ENCODE measurements at regions not wholly inside any gene's neighbourhood (a gene's known extent, or its start where the extent isn't known, plus 50 kb on each side); places are given as distances from the start of the nearest gene placed in this dataset.

DNA sequence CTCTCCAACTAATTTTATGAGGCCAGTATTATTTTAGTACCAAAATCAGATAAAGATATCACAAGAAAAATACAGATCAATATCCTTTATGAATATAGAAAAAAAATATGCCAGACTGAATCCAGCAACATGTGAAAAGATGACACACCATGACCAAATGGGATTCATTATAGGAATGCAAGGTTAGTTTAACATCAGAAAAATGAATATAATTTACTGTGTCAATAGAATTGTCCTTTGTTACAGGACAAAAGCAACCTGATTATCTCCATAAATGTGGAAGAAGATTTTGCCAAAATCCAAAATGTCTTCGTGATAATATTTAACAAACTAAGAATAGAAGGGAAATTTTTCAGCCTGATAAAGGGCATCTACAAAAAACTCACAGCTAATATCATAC is 66.4 kb upstream of the DAB2 start:
- no peak for TF ChIP-seq POU2F2 (IDR thresholded peaks at IDR 0.05; ENCODE audit: low read depth, low read length)
- no peak for TF ChIP-seq TAF1 (IDR thresholded peaks at IDR 0.05; ENCODE audit: low read depth, low read length)
- TF ChIP-seq PAX5 (IDR thresholded peaks at IDR 0.05; ENCODE audit: insufficient read depth, low read length, severe bottlenecking), result no peak
- no peak for TF ChIP-seq POLR2AphosphoS5 (IDR thresholded peaks at IDR 0.05; ENCODE audit: low read depth, low read length)
- no peak for TF ChIP-seq POLR2A (IDR thresholded peaks at IDR 0.05; ENCODE audit: low read depth, low read length)
- TF ChIP-seq SPI1 (IDR thresholded peaks at IDR 0.05; ENCODE audit: low read depth, low read length), result no peak
- DNase-seq (ENCODE audit: insufficient read length, low spot score), result no peak
- no peak for FAIRE-seq

DNA sequence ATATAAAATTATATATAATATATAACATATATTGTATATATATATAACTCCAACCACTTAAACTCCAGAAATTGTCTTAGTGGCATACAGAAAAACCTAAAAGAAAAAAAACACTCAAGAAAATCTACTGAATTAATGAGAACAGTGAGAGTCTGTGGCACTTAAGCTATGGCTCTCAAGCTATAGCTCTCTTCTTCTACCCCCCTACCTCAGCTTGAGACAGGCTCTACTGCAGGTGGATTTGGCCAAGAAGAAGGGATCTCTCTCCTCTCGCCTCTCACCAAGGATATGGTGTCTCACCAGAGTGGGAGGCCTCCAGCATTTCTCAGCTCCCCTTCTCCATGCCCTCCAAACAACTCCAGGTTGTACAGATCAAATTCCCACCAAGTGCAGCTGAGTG is 64.5 kb upstream of the DAB2 start:
- DNase-seq (ENCODE audit: insufficient read length, low spot score) (no peak), FAIRE-seq (no peak)
- TF ChIP-seq POLR2A (IDR thresholded peaks at IDR 0.05; ENCODE audit: low read depth, low read length) (no peak), POU2F2 (IDR thresholded peaks at IDR 0.05; ENCODE audit: low read depth, low read length) (no peak), TAF1 (IDR thresholded peaks at IDR 0.05; ENCODE audit: low read depth, low read length) (no peak), POLR2AphosphoS5 (IDR thresholded peaks at IDR 0.05; ENCODE audit: low read depth, low read length) (no peak), SPI1 (IDR thresholded peaks at IDR 0.05; ENCODE audit: low read depth, low read length) (no peak), PAX5 (IDR thresholded peaks at IDR 0.05; ENCODE audit: insufficient read depth, low read length, severe bottlenecking) (no peak)

DNA sequence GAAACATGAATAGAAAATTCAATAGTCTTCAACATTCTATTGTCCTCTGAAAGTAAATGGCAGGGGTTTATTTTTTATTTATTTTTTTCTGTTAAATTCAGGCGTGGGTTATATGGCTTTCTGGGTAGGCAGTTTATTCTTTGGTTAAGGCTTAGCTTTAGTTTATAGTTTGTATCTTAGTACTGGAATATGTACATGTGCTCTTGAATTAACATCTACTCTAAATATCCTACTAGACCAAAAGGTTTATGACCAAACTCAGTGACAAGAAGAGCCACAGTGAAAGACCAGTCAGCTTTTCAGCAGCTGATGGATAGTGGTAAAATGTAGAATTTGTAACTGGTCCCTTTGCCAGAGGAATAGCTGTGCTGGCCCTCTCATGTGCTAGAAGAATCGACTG is 62.0 kb upstream of the DAB2 start:
- no peak for DNase-seq (ENCODE audit: insufficient read length, low spot score)
- FAIRE-seq, result no peak
- TF ChIP-seq PAX5 (IDR thresholded peaks at IDR 0.05; ENCODE audit: insufficient read depth, low read length, severe bottlenecking), result no peak
- TF ChIP-seq TAF1 (IDR thresholded peaks at IDR 0.05; ENCODE audit: low read depth, low read length), result no peak
- TF ChIP-seq POLR2AphosphoS5 (IDR thresholded peaks at IDR 0.05; ENCODE audit: low read depth, low read length), result no peak
- TF ChIP-seq SPI1 (IDR thresholded peaks at IDR 0.05; ENCODE audit: low read depth, low read length), result no peak
- no peak for TF ChIP-seq POLR2A (IDR thresholded peaks at IDR 0.05; ENCODE audit: low read depth, low read length)
- TF ChIP-seq POU2F2 (IDR thresholded peaks at IDR 0.05; ENCODE audit: low read depth, low read length), result no peak

DNA sequence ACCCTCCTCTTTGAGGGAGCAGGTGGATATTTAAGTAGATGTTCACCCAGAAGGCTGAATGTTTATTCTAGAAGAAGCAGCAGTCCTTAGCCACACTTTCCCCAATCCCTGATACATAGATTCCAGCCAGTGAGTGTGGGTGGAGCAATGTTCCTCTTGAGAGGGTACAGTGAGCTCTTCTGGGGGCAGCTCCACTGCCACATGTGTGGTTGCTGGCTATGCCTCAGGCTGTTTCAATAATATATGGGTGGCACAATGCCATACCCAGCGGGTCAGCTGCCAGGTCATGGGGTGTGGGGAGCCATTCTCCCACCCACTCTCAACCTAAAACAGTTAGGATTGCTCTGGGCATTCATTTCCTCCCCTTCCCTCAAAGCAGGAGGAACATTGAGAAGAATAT is 61.6 kb upstream of the DAB2 start:
- no peak for FAIRE-seq
- no peak for DNase-seq (ENCODE audit: insufficient read length, low spot score)
- TF ChIP-seq TAF1 (IDR thresholded peaks at IDR 0.05; ENCODE audit: low read depth, low read length), result no peak
- TF ChIP-seq POU2F2 (IDR thresholded peaks at IDR 0.05; ENCODE audit: low read depth, low read length), result no peak
- no peak for TF ChIP-seq POLR2AphosphoS5 (IDR thresholded peaks at IDR 0.05; ENCODE audit: low read depth, low read length)
- no peak for TF ChIP-seq SPI1 (IDR thresholded peaks at IDR 0.05; ENCODE audit: low read depth, low read length)
- TF ChIP-seq POLR2A (IDR thresholded peaks at IDR 0.05; ENCODE audit: low read depth, low read length), result no peak
- no peak for TF ChIP-seq PAX5 (IDR thresholded peaks at IDR 0.05; ENCODE audit: insufficient read depth, low read length, severe bottlenecking)

DNA sequence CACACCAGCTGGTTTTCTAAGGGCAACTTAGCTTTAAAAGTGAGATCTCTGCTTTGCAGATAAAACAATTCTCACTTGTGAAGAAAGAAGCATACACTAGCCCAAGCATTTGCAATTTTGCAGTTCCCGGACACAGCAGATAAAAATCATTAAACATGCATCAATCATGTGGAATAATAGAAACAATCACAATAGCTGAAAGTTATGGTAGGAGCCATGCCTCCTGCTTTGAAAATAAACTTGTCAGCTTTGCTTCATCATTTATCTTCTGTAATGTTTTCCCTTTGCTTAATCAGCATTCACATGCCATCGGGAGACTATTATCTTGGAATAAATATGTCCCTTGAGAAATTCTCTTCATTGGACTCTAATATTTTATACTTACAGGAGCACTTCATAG is 60.3 kb upstream of the DAB2 start:
- FAIRE-seq (no peak), DNase-seq (ENCODE audit: insufficient read length, low spot score) (no peak)
- TF ChIP-seq POLR2A (IDR thresholded peaks at IDR 0.05; ENCODE audit: low read depth, low read length) (no peak), SPI1 (IDR thresholded peaks at IDR 0.05; ENCODE audit: low read depth, low read length) (no peak), POU2F2 (IDR thresholded peaks at IDR 0.05; ENCODE audit: low read depth, low read length) (no peak), TAF1 (IDR thresholded peaks at IDR 0.05; ENCODE audit: low read depth, low read length) (no peak), PAX5 (IDR thresholded peaks at IDR 0.05; ENCODE audit: insufficient read depth, low read length, severe bottlenecking) (no peak), POLR2AphosphoS5 (IDR thresholded peaks at IDR 0.05; ENCODE audit: low read depth, low read length) (no peak)

DNA sequence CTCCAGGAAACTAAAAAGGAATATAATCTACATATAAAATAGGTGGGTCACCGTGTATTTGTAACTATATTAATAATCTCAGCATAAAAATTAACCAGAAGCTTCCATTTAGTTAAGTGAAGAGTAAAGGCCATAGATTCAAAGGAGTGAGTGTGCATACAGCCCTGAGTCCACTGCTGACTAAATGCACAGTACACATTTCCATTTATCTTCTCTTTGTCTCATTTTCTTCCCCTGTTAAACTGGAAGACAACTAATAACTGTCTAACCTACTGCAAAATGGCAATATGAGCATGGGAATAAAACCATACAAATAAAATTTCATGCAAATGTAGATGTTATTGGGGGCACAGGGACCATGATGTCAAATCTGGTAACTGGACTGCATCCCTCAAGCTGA is 59.9 kb upstream of the DAB2 start:
- DNase-seq (ENCODE audit: insufficient read length, low spot score) (no peak), FAIRE-seq (no peak)
- TF ChIP-seq SPI1 (IDR thresholded peaks at IDR 0.05; ENCODE audit: low read depth, low read length) (no peak), TAF1 (IDR thresholded peaks at IDR 0.05; ENCODE audit: low read depth, low read length) (no peak), POLR2AphosphoS5 (IDR thresholded peaks at IDR 0.05; ENCODE audit: low read depth, low read length) (no peak), PAX5 (IDR thresholded peaks at IDR 0.05; ENCODE audit: insufficient read depth, low read length, severe bottlenecking) (no peak), POU2F2 (IDR thresholded peaks at IDR 0.05; ENCODE audit: low read depth, low read length) (no peak), POLR2A (IDR thresholded peaks at IDR 0.05; ENCODE audit: low read depth, low read length) (no peak)

DNA sequence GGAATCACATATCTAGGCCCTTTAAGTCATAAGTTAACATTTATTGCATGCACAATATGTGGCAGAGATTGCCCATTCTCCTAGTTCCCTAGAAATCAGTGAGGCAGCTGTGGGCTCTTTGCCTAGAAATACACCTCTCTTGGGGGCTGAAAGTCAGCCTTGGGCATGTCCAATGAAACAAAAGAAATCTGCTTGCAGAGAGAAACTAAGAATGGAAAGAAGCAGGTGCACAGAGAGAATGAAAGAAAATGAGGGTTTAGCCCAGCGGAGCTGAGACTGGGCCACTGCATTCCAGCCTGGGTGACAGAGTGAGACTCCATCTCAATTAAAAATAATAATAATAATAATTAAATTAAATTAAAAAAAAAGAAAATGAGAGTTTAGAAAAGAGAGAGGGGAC is 57.3 kb upstream of the DAB2 start:
- TF ChIP-seq SPI1 (IDR thresholded peaks at IDR 0.05; ENCODE audit: low read depth, low read length) (no peak), POLR2AphosphoS5 (IDR thresholded peaks at IDR 0.05; ENCODE audit: low read depth, low read length) (no peak), POU2F2 (IDR thresholded peaks at IDR 0.05; ENCODE audit: low read depth, low read length) (no peak), PAX5 (IDR thresholded peaks at IDR 0.05; ENCODE audit: insufficient read depth, low read length, severe bottlenecking) (no peak), TAF1 (IDR thresholded peaks at IDR 0.05; ENCODE audit: low read depth, low read length) (no peak), POLR2A (IDR thresholded peaks at IDR 0.05; ENCODE audit: low read depth, low read length) (no peak)
- FAIRE-seq (no peak), DNase-seq (ENCODE audit: insufficient read length, low spot score) (no peak)

DNA sequence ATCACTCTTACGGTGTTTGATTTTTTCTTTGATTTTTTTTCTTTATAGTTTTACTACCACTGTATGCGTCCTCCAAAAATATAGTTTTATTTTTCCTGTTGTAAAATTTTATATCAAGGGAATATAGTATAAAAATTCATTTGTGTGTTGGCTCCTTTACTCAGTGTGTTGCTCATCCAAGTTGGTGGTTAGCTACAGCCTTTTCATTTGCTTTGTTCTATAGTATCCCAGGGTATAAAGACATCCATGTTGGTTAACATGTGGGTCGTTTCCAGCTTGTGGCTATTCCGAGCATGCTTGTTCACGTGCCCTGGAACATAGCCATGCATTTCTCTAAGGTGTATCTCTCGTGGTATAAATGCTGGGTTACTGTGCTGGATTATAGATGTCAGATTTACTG is 54.8 kb upstream of the DAB2 start:
- FAIRE-seq (no peak), DNase-seq (ENCODE audit: insufficient read length, low spot score) (no peak)
- TF ChIP-seq SPI1 (IDR thresholded peaks at IDR 0.05; ENCODE audit: low read depth, low read length) (no peak), POLR2A (IDR thresholded peaks at IDR 0.05; ENCODE audit: low read depth, low read length) (no peak), POU2F2 (IDR thresholded peaks at IDR 0.05; ENCODE audit: low read depth, low read length) (no peak), TAF1 (IDR thresholded peaks at IDR 0.05; ENCODE audit: low read depth, low read length) (no peak)

DNA sequence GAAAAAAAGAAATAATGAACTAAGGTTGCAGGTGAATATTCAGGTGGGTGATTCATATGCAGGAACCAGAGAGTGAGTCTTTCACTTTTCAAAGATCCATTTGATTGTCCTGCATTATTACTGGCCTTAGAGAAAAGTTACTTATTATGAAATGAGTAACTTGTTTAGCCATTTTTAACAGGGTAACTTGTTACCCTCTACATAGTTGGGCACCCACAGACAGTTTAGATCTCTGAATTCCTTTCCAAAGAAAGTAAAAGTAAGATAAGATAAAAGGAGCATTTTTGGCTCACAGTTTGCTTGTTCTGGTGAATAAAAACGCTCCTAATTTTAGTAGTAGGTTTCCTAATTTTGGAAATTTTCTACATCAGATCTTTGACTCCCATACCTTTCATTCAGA is 54.1 kb upstream of the DAB2 start:
- TF ChIP-seq POLR2A (IDR thresholded peaks at IDR 0.05; ENCODE audit: low read depth, low read length) (no peak), POLR2AphosphoS5 (IDR thresholded peaks at IDR 0.05; ENCODE audit: low read depth, low read length) (no peak), SPI1 (IDR thresholded peaks at IDR 0.05; ENCODE audit: low read depth, low read length) (no peak), PAX5 (IDR thresholded peaks at IDR 0.05; ENCODE audit: insufficient read depth, low read length, severe bottlenecking) (no peak), POU2F2 (IDR thresholded peaks at IDR 0.05; ENCODE audit: low read depth, low read length) (no peak), TAF1 (IDR thresholded peaks at IDR 0.05; ENCODE audit: low read depth, low read length) (no peak)
- DNase-seq (ENCODE audit: insufficient read length, low spot score) (no peak), FAIRE-seq (no peak)

DNA sequence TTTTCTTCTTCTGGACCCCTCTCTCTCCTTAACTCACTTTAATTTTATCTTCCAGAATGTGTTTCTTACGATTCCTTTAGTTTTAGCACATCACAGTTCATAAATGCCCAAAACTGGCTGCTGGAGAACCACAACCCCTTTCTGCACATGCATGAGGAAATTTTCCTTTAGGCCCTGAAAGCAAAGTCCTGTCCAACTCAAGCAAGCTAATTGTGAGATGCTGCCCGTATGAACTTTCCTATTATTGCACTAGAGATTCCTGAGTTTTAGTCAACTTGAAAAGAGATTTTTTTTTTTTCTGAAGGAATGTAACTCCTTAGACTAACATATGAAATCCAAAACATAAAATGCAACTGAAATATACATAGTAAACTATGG is 52.1 kb upstream of the DAB2 start:
- no peak for DNase-seq (ENCODE audit: insufficient read length, low spot score)
- no peak for TF ChIP-seq SPI1 (IDR thresholded peaks at IDR 0.05; ENCODE audit: low read depth, low read length)
- TF ChIP-seq TAF1 (IDR thresholded peaks at IDR 0.05; ENCODE audit: low read depth, low read length), result no peak
- no peak for FAIRE-seq

All from GM12891 (cell line).